Lung (tissue), 11 donors: ENCODE measurements at regions not wholly inside any gene's neighbourhood (a gene's known extent, or its start where the extent isn't known, plus 50 kb on each side); places are given as distances from the start of the nearest gene placed in this dataset.
A peak's percentile ranks its signal among the peaks of the same experiment; 100 is the strongest.

Experiments
- ATAC-seq: fragments of 200-7000 bp; cut with Tn5 transposase; one replicate; pipeline ENCODE4 v1.9.1; 2020; ENCODE audit warnings: moderate number of reproducible peaks; ENCODE audit not compliant: insufficient read depth, low FRiP score
- DNase-seq, 3 donors: peaks; one replicate each; pipeline ENCODE4 v3.0.0-alpha.2; 2013 to 2017
- H3K27ac ChIP-seq, 2 donors: one replicate each; pipeline ENCODE4 v1.5.1; 2013; ENCODE audit warnings: mild to moderate bottlenecking in 2 of 2, moderate library complexity in 2 of 2, control low read depth in 1 of 2, inconsistent platforms in 1 of 2, low read depth in 1 of 2, low read length in 1 of 2
- H3K27me3 ChIP-seq, 3 donors: one replicate each; pipeline ENCODE4 v1.5.1; 2013; ENCODE audit warnings: low read length in 2 of 3; ENCODE audit not compliant: control insufficient read depth in 3 of 3, insufficient read depth in 3 of 3
- H3K36me3 ChIP-seq, 4 donors: one replicate each; pipeline ENCODE4 v1.5.1; 2013; ENCODE audit warnings: low read length in 4 of 4, mild to moderate bottlenecking in 1 of 4, moderate library complexity in 1 of 4; ENCODE audit not compliant: control insufficient read depth in 4 of 4, insufficient read depth in 4 of 4
- H3K4me1 ChIP-seq, 5 donors: one replicate each; pipeline ENCODE4 v1.5.1; 2013; ENCODE audit warnings: low read length in 5 of 5, mild to moderate bottlenecking in 2 of 5, moderate library complexity in 1 of 5; ENCODE audit not compliant: control insufficient read depth in 5 of 5, insufficient read depth in 5 of 5
- H3K4me3 ChIP-seq: one replicate; pipeline ENCODE4 v1.5.1; 2013; ENCODE audit warnings: mild to moderate bottlenecking, control low read depth, moderate library complexity
- H3K9ac ChIP-seq, 2 donors: one replicate each; pipeline ENCODE4 v1.5.1; 2013; ENCODE audit warnings: low read length in 2 of 2, control low read depth in 1 of 2; ENCODE audit not compliant: insufficient read depth in 1 of 2
- H3K9me3 ChIP-seq, 4 donors: one replicate each; pipeline ENCODE4 v1.5.1; 2013; ENCODE audit warnings: low read length in 3 of 4, mild to moderate bottlenecking in 1 of 4, moderate library complexity in 1 of 4; ENCODE audit not compliant: control insufficient read depth in 4 of 4, insufficient read depth in 3 of 4
- CTCF ChIP-seq: IDR thresholded peaks from 2 replicates; pipeline ENCODE4 v1.5.1; 2012; ENCODE audit warnings: mild to moderate bottlenecking; ENCODE audit errors: control extremely low read depth, extremely low read depth
- WGBS, 2 donors: extraction: QIAGEN DNeasy Blood & Tissue Kit; methylation state at CpG; one replicate each; pipeline ENCODE4 v1.1.7; 2013; 5-methylcytosine and 5-hydroxymethylcytosine counted together
- donor health status: control.
- donor health status: control.
- donor health status: Bipolar disorder and iron deficiency.
- donor health status: healthy.
- donor health status: DM: yes; HTN: yes; CAD: no.

GRCh38 chr5:108556441-108557145 is 174.7 kb upstream of the FBXL17 start:
- no peak for ATAC-seq
- WGBS, 2 donors: 66 to 67% methylated on average over 5 of the region's 5 CpGs
- TF ChIP-seq CTCF: no peak
- H3K27ac ChIP-seq: no peak overlapping the region
- no peaks in the 10 kb centered on the region for H3K27me3 ChIP-seq
- DNase-seq: peak in 1 of 3 donors; percentile 29
- H3K4me1 ChIP-seq: peaks cover 0 to 8% (median 0%) of the 10 kb centered on the region in 5 donors
- H3K4me3 ChIP-seq: no peak overlapping the region
- no peak overlapping the region for H3K9ac ChIP-seq
- H3K36me3 ChIP-seq: no peaks in the 10 kb centered on the region
- H3K9me3 ChIP-seq: no peaks in the 10 kb centered on the region

- no peak for TF ChIP-seq CTCF
- DNase-seq (peak in 1 of 3 donors; percentile 31), ATAC-seq (no peak)
- Histone ChIP-seq H3K9ac (no peak overlapping the region), H3K9me3 (no peaks in the 10 kb centered on the region), H3K27me3 (no peaks in the 10 kb centered on the region), H3K36me3 (no peaks in the 10 kb centered on the region), H3K27ac (no peak overlapping the region), H3K4me3 (no peak overlapping the region), H3K4me1 (peaks cover 0 to 6% (median 2%) of the 10 kb centered on the region in 5 donors)
- WGBS, 2 donors: 61 to 65% methylated on average over 10 of the region's 10 CpGs
Measured at GRCh38 chr5:108548684-108549596, 167.0 kb upstream of the FBXL17 start.

- Histone ChIP-seq H3K4me1 (peaks cover 0 to 6% (median 2%) of the 10 kb centered on the region in 5 donors), H3K4me3 (no peak overlapping the region), H3K9me3 (no peaks in the 10 kb centered on the region), H3K27ac (no peak overlapping the region), H3K36me3 (no peaks in the 10 kb centered on the region), H3K27me3 (no peaks in the 10 kb centered on the region), H3K9ac (no peak overlapping the region)
- peak in 2 of 3 donors; percentile 43 to 60 for DNase-seq
- ATAC-seq: no peak
- WGBS, 2 donors: 82 to 85% methylated on average over 6 of the region's 6 CpGs
- TF ChIP-seq CTCF: no peak
Measured at GRCh38 chr5:108546939-108547338, 165.0 kb upstream of the FBXL17 start.
